Right atrium auricular region (tissue), 2 donors: ENCODE measurements at regions not wholly inside any gene's neighbourhood (a gene's known extent, or its start where the extent isn't known, plus 50 kb on each side); places are given as distances from the start of the nearest gene placed in this dataset.

Experiments used
- DNase-seq: peaks from one replicate; pipeline ENCODE4 v3.0.0-alpha.2; 2019; ENCODE audit warnings: low spot score
- H3K27ac ChIP-seq, 2 donors: fragments of 200-600 bp; sonication (generic); 1 replicate in 1 of 2; 2 replicates in 1 of 2; pipeline ENCODE4 v1.5.1; 2016 to 2019
- H3K27me3 ChIP-seq, 2 donors: fragments of 200-600 bp; sonication (generic); one replicate each; pipeline versions ENCODE4 v1.5.1 to v1.6.0; 2017 to 2019
- H3K36me3 ChIP-seq: fragments of 200-600 bp; sonication (generic); one replicate; pipeline ENCODE4 v1.5.1; 2016
- H3K4me1 ChIP-seq, 2 donors: fragments of 200-600 bp; sonication (generic); one replicate each; pipeline versions ENCODE4 v1.5.1 to v1.6.0; 2017 to 2019
- H3K4me3 ChIP-seq, 2 donors: fragments of 200-600 bp; sonication (generic); 1 replicate in 1 of 2; 2 replicates in 1 of 2; pipeline ENCODE4 v1.5.1; 2017 to 2019; ENCODE audit warnings: mild to moderate bottlenecking in 1 of 2, moderate library complexity in 1 of 2
- H3K9me3 ChIP-seq, 2 donors: fragments of 200-600 bp; sonication (generic); one replicate each; pipeline ENCODE4 v1.5.1; 2019
- TF ChIP-seq, protein P1 (sequence below), 2 donors: fragments of 200-600 bp; sonication (generic); IDR thresholded peaks; one replicate each; pipeline ENCODE4 v1.5.1; 2019; ENCODE audit warnings: antibody characterized with exemption in 2 of 2

- H3K4me3 ChIP-seq: no peak overlapping the region
Measured at GRCh38 chr17:53527473-53527872, 295.3 kb upstream of the KIF2B start.

GRCh38 chr17:53525590-53525989, 297.1 kb upstream of the KIF2B start:
- TF ChIP-seq, protein P1, sequence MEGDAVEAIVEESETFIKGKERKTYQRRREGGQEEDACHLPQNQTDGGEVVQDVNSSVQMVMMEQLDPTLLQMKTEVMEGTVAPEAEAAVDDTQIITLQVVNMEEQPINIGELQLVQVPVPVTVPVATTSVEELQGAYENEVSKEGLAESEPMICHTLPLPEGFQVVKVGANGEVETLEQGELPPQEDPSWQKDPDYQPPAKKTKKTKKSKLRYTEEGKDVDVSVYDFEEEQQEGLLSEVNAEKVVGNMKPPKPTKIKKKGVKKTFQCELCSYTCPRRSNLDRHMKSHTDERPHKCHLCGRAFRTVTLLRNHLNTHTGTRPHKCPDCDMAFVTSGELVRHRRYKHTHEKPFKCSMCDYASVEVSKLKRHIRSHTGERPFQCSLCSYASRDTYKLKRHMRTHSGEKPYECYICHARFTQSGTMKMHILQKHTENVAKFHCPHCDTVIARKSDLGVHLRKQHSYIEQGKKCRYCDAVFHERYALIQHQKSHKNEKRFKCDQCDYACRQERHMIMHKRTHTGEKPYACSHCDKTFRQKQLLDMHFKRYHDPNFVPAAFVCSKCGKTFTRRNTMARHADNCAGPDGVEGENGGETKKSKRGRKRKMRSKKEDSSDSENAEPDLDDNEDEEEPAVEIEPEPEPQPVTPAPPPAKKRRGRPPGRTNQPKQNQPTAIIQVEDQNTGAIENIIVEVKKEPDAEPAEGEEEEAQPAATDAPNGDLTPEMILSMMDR (IDR thresholded peaks at IDR 0.05): no peak
- H3K9me3 ChIP-seq: no peaks in the 10 kb centered on the region
- H3K4me1 ChIP-seq: no peaks in the 10 kb centered on the region
- no peaks in the 10 kb centered on the region for H3K36me3 ChIP-seq
- H3K27me3 ChIP-seq: no peaks in the 10 kb centered on the region
- DNase-seq: no peak
- no peak overlapping the region for H3K27ac ChIP-seq
- H3K4me3 ChIP-seq: no peak overlapping the region

More at GRCh38 chr17:53527473-53527872, 295.3 kb upstream of the KIF2B start:
- H3K27ac ChIP-seq: no peak overlapping the region
- TF ChIP-seq, protein P1 (IDR thresholded peaks at IDR 0.05): no peak
- no peak for DNase-seq
- no peaks in the 10 kb centered on the region for H3K36me3 ChIP-seq
- H3K9me3 ChIP-seq: no peaks in the 10 kb centered on the region
- H3K27me3 ChIP-seq: no peaks in the 10 kb centered on the region
- no peaks in the 10 kb centered on the region for H3K4me1 ChIP-seq

DNA sequence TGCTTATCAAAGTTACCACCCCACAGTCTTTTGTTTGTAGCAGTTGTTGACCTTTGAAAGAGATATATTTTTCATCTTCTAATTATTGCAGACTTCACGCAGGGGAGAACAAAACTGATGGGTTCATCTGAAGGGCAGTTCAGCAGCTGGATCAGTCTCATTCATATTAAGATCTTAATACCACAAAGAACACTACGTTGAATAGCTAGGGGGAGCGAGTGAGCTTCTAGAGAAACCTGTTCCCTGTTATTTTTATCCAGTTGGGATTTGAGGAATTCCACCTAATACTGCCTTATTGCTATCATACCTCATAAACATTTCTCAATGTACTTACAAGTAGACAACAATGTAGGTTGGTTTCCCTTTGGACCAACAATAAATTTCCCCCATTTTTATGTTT, 306.1 kb upstream of the KIF2B start:
- no peaks in the 10 kb centered on the region for H3K27me3 ChIP-seq
- TF ChIP-seq, protein P1 (IDR thresholded peaks at IDR 0.05): no peak
- H3K4me3 ChIP-seq: no peak overlapping the region
- no peak overlapping the region for H3K27ac ChIP-seq
- no peaks in the 10 kb centered on the region for H3K4me1 ChIP-seq
- no peaks in the 10 kb centered on the region for H3K36me3 ChIP-seq
- no peaks in the 10 kb centered on the region for H3K9me3 ChIP-seq
- DNase-seq: no peak

DNA sequence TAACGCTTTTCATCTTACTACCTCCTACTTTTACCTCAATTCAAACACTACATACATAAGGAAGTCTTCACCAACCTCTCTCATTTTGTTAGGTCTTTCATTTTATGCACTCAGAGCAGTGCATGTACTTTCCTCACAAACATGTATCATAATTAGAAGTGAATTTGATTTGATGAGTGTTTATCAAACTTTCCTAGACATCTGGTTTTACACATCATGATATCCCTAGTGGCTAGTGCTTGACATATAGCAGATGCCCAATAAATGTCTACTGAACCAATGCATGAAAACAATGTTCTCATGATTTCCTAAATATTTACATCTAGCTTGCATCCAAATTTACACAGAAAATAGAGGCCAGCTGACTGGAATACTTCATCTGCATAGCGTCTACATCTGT, 323.4 kb upstream of the KIF2B start:
- TF ChIP-seq, protein P1 (IDR thresholded peaks at IDR 0.05): no peak
- Histone ChIP-seq H3K36me3 (no peaks in the 10 kb centered on the region), H3K4me3 (no peak overlapping the region), H3K27me3 (no peaks in the 10 kb centered on the region), H3K9me3 (no peaks in the 10 kb centered on the region), H3K27ac (no peak overlapping the region), H3K4me1 (no peaks in the 10 kb centered on the region)
- DNase-seq: no peak

DNA sequence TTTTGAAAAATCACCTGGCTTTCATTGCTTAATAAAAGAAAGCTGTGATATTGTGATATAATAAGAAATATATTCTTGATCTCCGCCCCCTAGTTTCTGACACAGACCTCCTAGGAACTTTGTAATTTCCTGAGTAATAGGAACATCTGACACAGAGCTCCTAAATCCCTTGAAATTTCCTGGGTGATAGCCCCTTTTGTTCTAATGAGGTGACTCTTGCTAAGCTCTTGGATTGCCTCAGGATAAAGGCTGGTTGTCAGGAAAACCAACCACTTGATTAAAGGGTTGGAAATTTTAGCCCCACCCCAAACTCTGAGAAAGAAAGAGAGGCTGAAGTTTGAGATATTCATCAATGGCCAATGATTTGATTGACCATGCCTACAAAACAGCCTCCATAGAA, 326.4 kb upstream of the KIF2B start:
- Histone ChIP-seq H3K4me3 (no peak overlapping the region), H3K9me3 (no peaks in the 10 kb centered on the region), H3K27ac (no peak overlapping the region), H3K27me3 (no peaks in the 10 kb centered on the region), H3K36me3 (no peaks in the 10 kb centered on the region), H3K4me1 (no peaks in the 10 kb centered on the region)
- TF ChIP-seq, protein P1 (IDR thresholded peaks at IDR 0.05): no peak
- no peak for DNase-seq

DNA sequence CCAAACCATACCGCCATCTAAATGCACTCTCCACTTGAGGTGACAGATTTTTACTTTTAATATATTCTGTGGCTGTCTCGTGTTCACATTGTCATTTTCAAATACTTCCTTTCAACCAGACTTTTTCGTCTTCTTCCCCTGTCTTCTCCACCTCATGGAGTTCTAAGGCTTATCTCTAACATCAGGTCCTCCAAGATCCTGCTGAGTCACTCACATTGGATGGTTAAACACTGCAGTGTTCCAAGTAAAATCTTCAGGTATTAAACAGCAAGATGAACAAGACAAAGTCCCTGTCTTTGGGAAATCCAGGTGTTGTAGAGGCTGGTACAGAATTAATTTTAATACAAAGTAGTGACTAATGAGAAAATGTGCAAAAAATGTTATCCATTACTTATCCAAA, 330.2 kb upstream of the KIF2B start:
- no peaks in the 10 kb centered on the region for H3K27me3 ChIP-seq
- H3K4me1 ChIP-seq: no peaks in the 10 kb centered on the region
- H3K27ac ChIP-seq: no peak overlapping the region
- no peak overlapping the region for H3K4me3 ChIP-seq
- TF ChIP-seq, protein P1 (IDR thresholded peaks at IDR 0.05): no peak
- DNase-seq: no peak
- H3K9me3 ChIP-seq: no peaks in the 10 kb centered on the region
- no peaks in the 10 kb centered on the region for H3K36me3 ChIP-seq
